Superior temporal gyrus (tissue), 1 donor: ENCODE measurements at regions not wholly inside any gene's neighbourhood (a gene's known extent, or its start where the extent isn't known, plus 50 kb on each side); places are given as distances from the start of the nearest gene placed in this dataset.
"Not testable (repeated sequence)": the region's sequence is repeated elsewhere in the genome, so short reads cannot be mapped to it uniquely, and the experiment has no call there.

Experiments
- DNase-seq: peaks from one replicate; pipeline ENCODE4 v3.0.0-alpha.2; 2016; ENCODE audit errors: extremely low spot score

GRCh38 chr4:20124317-20125026 is 127.2 kb upstream of the SLIT2 start:
- no peak for DNase-seq

GRCh38 chr4:20122198-20122988 is 129.3 kb upstream of the SLIT2 start:
- DNase-seq, result no peak

- no peak for DNase-seq
Observed at GRCh38 chr4:20119141-20119540, 132.6 kb upstream of the SLIT2 start.

- no peak for DNase-seq
Observed at GRCh38 chr4:20109391-20109790, 142.3 kb upstream of the SLIT2 start.

- no peak for DNase-seq
Observed at GRCh38 chr4:20106921-20107320, 144.8 kb upstream of the SLIT2 start.

GRCh38 chr4:20101831-20102230 is 149.9 kb upstream of the SLIT2 start:
- no peak for DNase-seq

GRCh38 chr4:20096911-20097310 is 154.8 kb upstream of the SLIT2 start:
- no peak for DNase-seq

GRCh38 chr4:20095805-20096541 is 155.7 kb upstream of the SLIT2 start:
- DNase-seq, result no peak

GRCh38 chr4:20091781-20092180 is 159.9 kb upstream of the SLIT2 start:
- DNase-seq, result no peak

GRCh38 chr4:20087522-20087911 is 164.2 kb upstream of the SLIT2 start:
- no peak for DNase-seq

- DNase-seq, result no peak
Observed at GRCh38 chr4:20086799-20087521, 164.7 kb upstream of the SLIT2 start.

GRCh38 chr4:20086067-20086798 is 165.5 kb upstream of the SLIT2 start:
- DNase-seq, result no peak

- DNase-seq, result no peak
Observed at GRCh38 chr4:20085653-20086052, 166.1 kb upstream of the SLIT2 start.

- no peak for DNase-seq
Observed at GRCh38 chr4:20085156-20085555, 166.5 kb upstream of the SLIT2 start.

GRCh38 chr4:20084488-20084887 is 167.2 kb upstream of the SLIT2 start:
- no peak for DNase-seq

GRCh38 chr4:20078644-20079043 is 173.1 kb upstream of the SLIT2 start:
- DNase-seq, result no peak

- no peak for DNase-seq
Observed at GRCh38 chr4:20075248-20075871, 176.3 kb upstream of the SLIT2 start.

GRCh38 chr4:20074450-20074849 is 177.3 kb upstream of the SLIT2 start:
- no peak for DNase-seq

- no peak for DNase-seq
Observed at GRCh38 chr4:20065952-20066351, 185.8 kb upstream of the SLIT2 start.

GRCh38 chr4:20062857-20063256 is 188.8 kb upstream of the SLIT2 start:
- not testable (repeated sequence) for DNase-seq

GRCh38 chr4:20062054-20062453 is 189.7 kb upstream of the SLIT2 start:
- no peak for DNase-seq
